ENCODE measurements at regions not wholly inside any gene's neighbourhood (a gene's known extent, or its start where the extent isn't known, plus 50 kb on each side); places are given as distances from the start of the nearest gene placed in this dataset.

DNA sequence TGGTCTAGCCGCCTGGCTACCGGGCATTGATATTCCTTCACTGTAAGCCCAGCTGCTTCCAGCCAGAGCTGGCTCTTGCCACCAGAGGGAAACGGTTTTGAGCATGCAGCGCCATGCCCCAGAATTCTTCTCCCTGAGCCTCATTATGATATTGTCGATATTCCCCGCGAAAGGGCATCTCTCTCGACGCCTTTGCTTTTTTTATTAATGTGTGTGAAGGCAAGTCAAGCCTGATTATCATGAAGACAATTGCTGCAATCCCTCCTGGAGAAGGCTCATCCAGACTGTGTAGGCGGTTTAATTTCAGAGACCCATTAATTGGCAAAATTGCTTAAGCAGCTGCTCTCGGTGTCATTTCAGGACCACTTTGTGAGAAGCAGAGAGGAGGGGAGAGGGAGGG lies 321.2 kb upstream of the TLE3 start:
- no peak for TF ChIP-seq CTCF (IDR thresholded peaks at IDR 0.05)
- TF ChIP-seq POLR2AphosphoS5 (IDR thresholded peaks at IDR 0.05; ENCODE audit: insufficient read depth in 1 of 2, low read depth in 1 of 2), result no peak
- no peak for TF ChIP-seq POLR2A (IDR thresholded peaks at IDR 0.05)
- DNase-seq (ENCODE audit: extremely low spot score in 2 of 2), result no peak
- Histone ChIP-seq H3K9me3 (no peaks in the 10 kb centered on the region), H3K27me3 (no peaks in the 10 kb centered on the region), H3K27ac (no peak overlapping the region), H3K4me1 (no peaks in the 10 kb centered on the region), H3K4me3 (no peak overlapping the region), H3K36me3 (no peaks in the 10 kb centered on the region)
- intact Hi-C loops (cut with DNase I), result no loop called here

GRCh38 chr15:70417535-70417934 lies 319.8 kb upstream of the TLE3 start:
- no peak for TF ChIP-seq POLR2AphosphoS5 (IDR thresholded peaks at IDR 0.05; ENCODE audit: insufficient read depth in 1 of 2, low read depth in 1 of 2)
- no peak for TF ChIP-seq CTCF (IDR thresholded peaks at IDR 0.05)
- TF ChIP-seq POLR2A (IDR thresholded peaks at IDR 0.05), result no peak
- intact Hi-C loops (cut with DNase I), result no loop called here
- no peaks in the 10 kb centered on the region for H3K27me3 ChIP-seq

GRCh38 chr15:70416829-70417228 lies 319.1 kb upstream of the TLE3 start:
- no peak for DNase-seq (ENCODE audit: extremely low spot score in 2 of 2)
- intact Hi-C loops (cut with DNase I), result no loop called here
- no peaks in the 10 kb centered on the region for H3K27me3 ChIP-seq

More at GRCh38 chr15:70417535-70417934, 319.8 kb upstream of the TLE3 start:
- no peak for DNase-seq (ENCODE audit: extremely low spot score in 2 of 2)
- Histone ChIP-seq H3K4me1 (no peaks in the 10 kb centered on the region), H3K27ac (no peak overlapping the region), H3K36me3 (no peaks in the 10 kb centered on the region), H3K9me3 (no peaks in the 10 kb centered on the region), H3K4me3 (no peak overlapping the region)

GRCh38 chr15:70415398-70415797 lies 317.7 kb upstream of the TLE3 start:
- DNase-seq (ENCODE audit: extremely low spot score in 2 of 2), result no peak
- Histone ChIP-seq H3K9me3 (no peaks in the 10 kb centered on the region), H3K4me3 (no peak overlapping the region), H3K27me3 (no peaks in the 10 kb centered on the region), H3K36me3 (no peaks in the 10 kb centered on the region), H3K4me1 (no peaks in the 10 kb centered on the region), H3K27ac (no peak overlapping the region)
- no peak for TF ChIP-seq POLR2A (IDR thresholded peaks at IDR 0.05)
- no peak for TF ChIP-seq CTCF (IDR thresholded peaks at IDR 0.05)
- TF ChIP-seq POLR2AphosphoS5 (IDR thresholded peaks at IDR 0.05; ENCODE audit: insufficient read depth in 1 of 2, low read depth in 1 of 2), result no peak
- intact Hi-C loops (cut with DNase I), result no loop called here

More at GRCh38 chr15:70416829-70417228, 319.1 kb upstream of the TLE3 start:
- no peak for TF ChIP-seq POLR2A (IDR thresholded peaks at IDR 0.05)
- Histone ChIP-seq H3K9me3 (no peaks in the 10 kb centered on the region), H3K36me3 (no peaks in the 10 kb centered on the region), H3K4me1 (no peaks in the 10 kb centered on the region), H3K4me3 (no peak overlapping the region), H3K27ac (no peak overlapping the region)

DNA sequence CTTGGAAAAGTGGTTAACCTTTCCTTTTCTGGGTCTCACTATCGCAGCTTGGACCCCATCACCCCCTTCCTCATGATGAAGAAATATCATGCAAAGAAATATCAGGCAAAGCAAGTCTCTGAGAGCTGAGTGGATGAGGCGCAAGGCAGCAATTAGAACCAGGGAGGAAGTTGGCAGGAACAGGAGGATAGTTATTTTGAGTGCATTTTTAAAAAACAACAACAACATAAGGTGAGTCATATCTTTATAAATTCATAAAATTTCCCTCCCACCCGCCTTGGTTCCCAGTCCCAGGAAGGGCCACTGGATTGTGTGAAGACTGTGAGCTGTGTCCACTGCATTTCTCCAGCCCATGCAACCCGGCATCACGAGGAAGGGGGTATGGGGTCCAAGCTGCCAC lies 316.9 kb upstream of the TLE3 start:
- H3K27me3 ChIP-seq, result no peaks in the 10 kb centered on the region
- TF ChIP-seq POLR2A (IDR thresholded peaks at IDR 0.05) (no peak), POLR2AphosphoS5 (IDR thresholded peaks at IDR 0.05; ENCODE audit: insufficient read depth in 1 of 2, low read depth in 1 of 2) (no peak), CTCF (IDR thresholded peaks at IDR 0.05) (no peak)
- H3K27ac ChIP-seq, result no peak overlapping the region
- no peaks in the 10 kb centered on the region for H3K4me1 ChIP-seq
- H3K4me3 ChIP-seq, result no peak overlapping the region
- H3K36me3 ChIP-seq, result no peaks in the 10 kb centered on the region
- intact Hi-C loops (cut with DNase I), result no loop called here
- DNase-seq (ENCODE audit: extremely low spot score in 2 of 2), result no peak
- no peaks in the 10 kb centered on the region for H3K9me3 ChIP-seq

GRCh38 chr15:70412794-70413193 lies 315.1 kb upstream of the TLE3 start:
- H3K9me3 ChIP-seq, result no peaks in the 10 kb centered on the region
- H3K27ac ChIP-seq, result no peak overlapping the region
- H3K4me1 ChIP-seq, result no peaks in the 10 kb centered on the region
- no peak for DNase-seq (ENCODE audit: extremely low spot score in 2 of 2)
- no peaks in the 10 kb centered on the region for H3K27me3 ChIP-seq
- TF ChIP-seq POLR2A (IDR thresholded peaks at IDR 0.05), result no peak
- TF ChIP-seq CTCF (IDR thresholded peaks at IDR 0.05), result no peak
- TF ChIP-seq POLR2AphosphoS5 (IDR thresholded peaks at IDR 0.05; ENCODE audit: insufficient read depth in 1 of 2, low read depth in 1 of 2), result no peak
- intact Hi-C loops (cut with DNase I), result no loop called here
- no peaks in the 10 kb centered on the region for H3K36me3 ChIP-seq
- H3K4me3 ChIP-seq, result no peak overlapping the region
